Gastroesophageal sphincter (tissue), 2 donors: ENCODE measurements at regions not wholly inside any gene's neighbourhood (a gene's known extent, or its start where the extent isn't known, plus 50 kb on each side); places are given as distances from the start of the nearest gene placed in this dataset.

Experiments
- POLR2A ChIP-seq, 2 donors: fragments of 450-650 bp; IDR thresholded peaks; one replicate each; pipeline ENCODE4 v1.6.1; 2017; ENCODE audit warnings: antibody characterized with exemption in 2 of 2, mild to moderate bottlenecking in 2 of 2, moderate library complexity in 1 of 2
- POLR2AphosphoS5 ChIP-seq: sonication (generic); formaldehyde crosslinking; IDR thresholded peaks from one replicate; pipeline ENCODE4 v1.6.1; 2017; ENCODE audit warnings: antibody characterized with exemption

- no peak for TF ChIP-seq POLR2A (IDR thresholded peaks at IDR 0.05)
- TF ChIP-seq POLR2AphosphoS5, result no peak
These were observed 168.8 kb upstream of the POT1 start for GRCh38 chr7:125098377-125098970.
